NCI-H2081 treated with DMSO at 0.1 percent for 48 hours (cell line): ENCODE measurements at regions not wholly inside any gene's neighbourhood (a gene's known extent, or its start where the extent isn't known, plus 50 kb on each side); places are given as distances from the start of the nearest gene placed in this dataset.

Experiments
- DNase-seq: peaks from one replicate; lab custom pipeline; 2025; lab: John Stamatoyannopoulos, UW

GRCh38 chr15:37789397-37789786 is 145.0 kb upstream of the TMCO5A start:
- no peak for DNase-seq

DNA sequence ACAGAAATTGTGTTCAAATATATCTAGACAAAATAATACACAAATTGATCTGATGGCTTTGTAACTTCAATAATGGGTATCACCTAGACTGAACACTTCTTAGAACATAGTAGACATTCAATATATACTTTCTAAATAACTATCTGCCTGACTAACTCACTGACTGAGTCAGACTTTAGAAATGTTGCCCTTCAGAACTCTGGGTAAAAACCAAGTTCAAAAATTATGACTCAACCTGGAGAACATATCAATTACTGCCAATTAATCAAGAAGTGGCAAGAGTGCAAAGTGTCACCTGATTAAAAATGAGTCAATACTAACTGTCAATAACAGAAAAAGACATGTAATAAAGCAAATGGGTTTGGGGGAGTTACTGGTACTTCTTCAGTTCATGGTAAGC is 144.6 kb upstream of the TMCO5A start:
- no peak for DNase-seq

- no peak for DNase-seq
Observed at GRCh38 chr15:37791693-37792092, 142.7 kb upstream of the TMCO5A start.

GRCh38 chr15:37792351-37792750 is 142.1 kb upstream of the TMCO5A start:
- DNase-seq, result no peak

GRCh38 chr15:37793851-37794250 is 140.6 kb upstream of the TMCO5A start:
- no peak for DNase-seq

GRCh38 chr15:37794947-37795346 is 139.5 kb upstream of the TMCO5A start:
- DNase-seq, result no peak

GRCh38 chr15:37801529-37801928 is 132.9 kb upstream of the TMCO5A start:
- DNase-seq, result no peak

- no peak for DNase-seq
Observed at GRCh38 chr15:37806808-37807207, 127.6 kb upstream of the TMCO5A start.

- DNase-seq, result no peak
Observed at GRCh38 chr15:37810381-37810780, 124.1 kb upstream of the TMCO5A start.

DNA sequence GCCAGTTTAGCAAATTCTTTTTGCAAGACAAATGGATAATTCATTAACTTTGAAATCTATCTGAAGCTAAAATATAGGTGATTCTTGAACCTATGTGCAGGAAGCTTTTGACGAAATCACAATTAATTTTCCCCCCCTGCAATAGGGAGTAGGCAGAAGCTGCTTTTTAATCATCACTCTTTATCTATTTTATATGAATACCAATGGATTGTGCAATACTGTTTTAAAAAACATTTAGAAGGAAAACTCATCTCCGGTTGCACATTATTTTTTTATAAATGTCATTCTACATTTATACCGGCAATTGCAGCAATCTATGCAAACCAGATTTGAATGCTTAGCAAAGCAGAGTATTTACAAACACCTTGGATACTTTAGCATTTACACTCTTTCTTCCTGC is 121.1 kb upstream of the TMCO5A start:
- no peak for DNase-seq

GRCh38 chr15:37814847-37815515 is 119.5 kb upstream of the TMCO5A start:
- DNase-seq, result no peak

- no peak for DNase-seq
Observed at GRCh38 chr15:37818152-37818677, 116.2 kb upstream of the TMCO5A start.

DNA sequence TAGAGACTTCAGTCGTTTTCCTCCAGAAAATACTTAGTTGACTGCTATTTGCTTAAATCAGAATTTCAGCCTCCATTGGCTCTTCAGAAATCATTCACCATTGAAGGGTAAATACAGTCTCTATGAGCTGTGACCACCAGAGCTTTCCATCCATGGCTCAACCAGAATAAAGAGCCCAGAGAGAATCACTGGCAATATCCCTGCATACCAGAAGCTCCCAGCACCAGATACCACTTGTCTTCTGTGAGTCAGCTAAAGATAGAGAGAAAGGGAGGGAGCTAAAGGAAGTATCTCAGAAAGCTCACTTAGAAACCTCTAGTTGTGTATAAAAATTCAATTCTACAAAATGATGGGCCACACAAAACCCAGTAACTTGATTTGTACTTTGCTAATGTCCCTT is 115.2 kb upstream of the TMCO5A start:
- DNase-seq, result no peak

DNA sequence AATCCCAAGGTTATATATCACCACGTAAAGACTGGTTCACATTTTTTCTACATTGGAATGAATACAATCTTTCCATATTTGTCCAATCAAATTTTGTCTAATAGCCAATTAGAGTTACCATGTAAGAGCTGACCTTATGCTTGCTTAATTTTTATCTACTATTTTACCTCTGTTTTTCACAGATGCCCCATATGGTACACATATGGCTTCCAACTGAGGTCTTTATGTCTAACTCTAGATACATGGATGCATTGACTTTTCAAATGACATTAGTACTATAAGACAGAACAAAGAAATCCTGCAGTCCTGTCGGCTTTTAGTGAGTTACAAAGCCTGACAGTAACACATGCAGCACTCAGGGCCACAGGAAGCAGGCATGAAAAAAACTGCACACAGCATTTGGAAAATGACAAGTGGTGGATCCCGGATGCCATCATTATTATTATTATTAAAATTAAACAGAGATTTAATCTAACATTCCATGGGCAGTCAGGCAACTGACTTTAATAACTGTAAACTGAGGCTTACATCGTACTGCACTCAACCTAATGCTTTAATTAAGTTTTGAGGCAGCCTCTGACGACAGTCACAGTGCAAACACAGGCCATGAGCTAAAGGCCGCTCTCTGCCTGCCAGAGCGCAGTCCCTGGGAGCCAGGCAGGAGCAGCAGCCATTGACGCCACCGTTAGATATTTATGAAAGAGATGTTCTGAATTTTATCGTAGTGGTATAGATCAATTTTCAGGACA is 113.9 kb upstream of the TMCO5A start:
- DNase-seq, result no peak

DNA sequence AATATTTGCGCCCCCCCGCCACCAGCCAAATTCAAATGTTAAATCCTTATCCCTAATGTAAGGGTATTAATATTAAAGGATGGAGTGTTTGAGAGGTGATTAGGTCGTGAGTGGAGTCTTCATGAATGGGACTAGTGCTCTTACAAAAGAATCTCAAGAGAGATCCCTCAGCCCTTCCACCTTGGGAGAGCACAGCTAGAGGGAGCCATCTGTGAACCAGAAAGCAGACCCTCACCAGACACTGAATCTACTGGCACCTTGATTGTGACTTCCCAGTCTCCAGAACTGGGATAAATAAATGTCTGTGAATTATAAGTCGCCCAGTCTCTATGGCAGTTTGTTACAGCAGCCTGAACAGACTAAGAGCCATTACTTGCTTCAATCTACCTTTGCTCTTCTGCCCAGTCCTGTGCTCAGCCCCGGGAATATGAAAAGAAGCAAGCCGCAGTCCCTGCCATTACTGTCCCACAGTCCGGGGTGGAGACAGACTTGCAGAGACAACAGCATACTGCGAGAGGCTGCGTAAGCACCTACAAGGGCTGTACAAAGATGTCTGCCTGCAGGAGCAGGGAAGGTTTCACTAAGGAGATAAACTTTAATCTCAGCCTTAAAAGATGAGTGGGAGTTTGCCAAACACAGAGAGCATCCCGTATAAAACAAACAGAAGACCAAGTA is 110.7 kb upstream of the TMCO5A start:
- DNase-seq, result no peak

GRCh38 chr15:37824717-37825382 is 109.6 kb upstream of the TMCO5A start:
- no peak for DNase-seq

DNA sequence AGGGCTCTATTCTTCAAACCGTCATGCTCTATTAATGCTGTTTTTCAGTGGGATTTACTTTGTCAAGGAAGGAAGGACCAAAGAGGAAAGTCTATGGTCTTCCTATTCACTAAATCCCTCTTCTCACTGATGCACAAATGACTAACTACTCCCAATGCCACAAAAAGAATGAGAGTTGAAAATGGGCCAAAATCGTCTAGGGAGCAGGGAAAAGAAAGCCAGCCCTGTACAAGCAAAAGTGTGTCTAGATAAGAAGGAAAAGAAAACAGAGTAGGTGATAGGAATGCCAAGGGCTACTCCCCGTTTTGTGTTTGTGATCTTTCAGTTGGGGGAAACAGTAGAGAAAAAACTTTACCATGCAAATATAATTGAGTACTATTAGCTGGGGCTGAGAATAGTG is 97.2 kb upstream of the TMCO5A start:
- DNase-seq, result no peak

DNA sequence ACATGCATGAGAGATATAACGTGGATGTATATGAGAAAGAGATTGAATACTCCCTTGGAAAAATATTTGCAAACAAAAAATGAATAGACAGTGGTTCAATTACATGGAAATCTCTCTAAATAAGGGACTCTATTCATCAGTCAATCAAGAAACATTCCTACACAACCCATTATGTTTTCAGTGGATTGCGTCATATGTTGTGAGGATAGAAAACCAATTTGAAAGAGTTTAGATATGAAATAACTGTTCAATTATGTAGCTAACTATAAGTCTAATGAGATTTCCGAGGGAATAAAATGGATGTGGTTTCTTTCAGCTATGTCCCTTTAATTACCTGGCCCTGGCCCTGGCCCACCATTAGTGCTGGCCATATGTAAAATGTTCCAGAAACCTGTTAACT is 86.7 kb upstream of the TMCO5A start:
- no peak for DNase-seq

- DNase-seq, result no peak
Observed at GRCh38 chr15:37856109-37856508, 78.3 kb upstream of the TMCO5A start.

GRCh38 chr15:37860896-37861295 is 73.5 kb upstream of the TMCO5A start:
- no peak for DNase-seq

- no peak for DNase-seq
Observed at GRCh38 chr15:37865687-37866086, 68.8 kb upstream of the TMCO5A start.

DNA sequence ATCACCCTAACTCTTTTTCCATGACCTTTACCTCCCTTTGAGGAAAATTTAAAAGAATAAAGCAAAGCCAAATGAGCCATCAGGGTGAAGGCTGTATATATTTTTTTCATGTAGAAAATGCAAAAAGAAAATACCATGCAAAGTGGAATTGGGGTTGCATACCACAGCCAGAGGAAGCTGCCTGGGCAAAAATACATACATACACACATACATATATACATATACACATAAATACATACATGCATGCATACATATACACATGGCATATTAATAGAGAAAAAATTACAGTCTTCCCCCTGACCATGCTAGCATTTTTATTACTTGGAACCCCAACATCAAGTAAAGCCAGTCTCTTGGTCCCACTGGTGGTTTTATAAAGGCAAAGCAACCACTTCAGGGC is 63.7 kb upstream of the TMCO5A start:
- DNase-seq, result no peak

- no peak for DNase-seq
Observed at GRCh38 chr15:37872661-37873060, 61.8 kb upstream of the TMCO5A start.
